Skeletal muscle satellite cell (primary cell): ENCODE measurements at regions not wholly inside any gene's neighbourhood (a gene's known extent, or its start where the extent isn't known, plus 50 kb on each side); places are given as distances from the start of the nearest gene placed in this dataset. TPM values are rescaled to one million over a fixed set of nuclear protein-coding genes. Genes with fewer than 3 reads are reported as not detected.

Experiments
- H3K27me3 ChIP-seq: 2 replicates; pipeline ENCODE4 v1.7.0; 2013; ENCODE audit warnings: low read length; ENCODE audit not compliant: control insufficient read depth, insufficient read depth
- H3K36me3 ChIP-seq: 2 replicates; pipeline ENCODE4 v1.7.0; 2013; ENCODE audit warnings: mild to moderate bottlenecking, control low read depth, low read length; ENCODE audit not compliant: insufficient read depth
- H3K4me1 ChIP-seq: 2 replicates; pipeline ENCODE4 v1.7.0; 2013; ENCODE audit warnings: low read length; ENCODE audit not compliant: control insufficient read depth, insufficient read depth
- H3K4me2 ChIP-seq: 2 replicates; pipeline ENCODE4 v1.7.0; 2013; ENCODE audit warnings: mild to moderate bottlenecking, low read length
- H3K4me3 ChIP-seq: 2 replicates; pipeline ENCODE4 v1.7.0; 2013; ENCODE audit warnings: low read length
- H3K9ac ChIP-seq: 2 replicates; pipeline ENCODE4 v1.7.0; 2013; ENCODE audit warnings: mild to moderate bottlenecking, low read depth, low read length, moderate library complexity
- H3K9me3 ChIP-seq: replicated peaks from 2 replicates; pipeline ENCODE4 v1.7.0; 2013; ENCODE audit warnings: mild to moderate bottlenecking, control low read depth, low read length
- small RNA-seq: library from RNA; depleted of rRNA; stranded (forward); fragments of <200 nt; gene quantifications from one replicate; pipeline ENCODE3, GENCODE V24; 2012

DNA sequence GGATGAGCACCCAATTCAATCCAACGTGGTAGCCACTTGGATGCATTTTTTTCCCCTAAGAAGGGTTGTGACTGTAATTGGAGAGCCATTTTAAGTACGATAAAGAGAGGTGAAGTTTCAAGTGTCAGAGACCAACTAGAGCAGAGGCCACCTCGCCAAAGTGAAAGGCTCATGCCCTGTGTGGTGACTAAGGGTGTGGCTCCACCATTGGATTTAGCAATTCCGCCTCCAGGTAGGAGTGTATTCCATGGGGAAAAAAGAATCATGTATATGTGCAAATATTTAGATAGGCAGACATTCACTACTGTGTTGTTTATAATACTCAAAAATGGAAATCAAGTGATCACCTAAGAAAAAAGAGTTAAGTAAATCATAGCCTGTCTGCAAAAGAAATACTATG is 53.1 kb upstream of the S1PR3 start:
- H3K9me3 ChIP-seq = no peaks in the 10 kb centered on the region
- H3K27me3 ChIP-seq = peaks cover 4% of the 10 kb centered on the region
- no peak overlapping the region for H3K4me3 ChIP-seq
- H3K4me2 ChIP-seq = no peak overlapping the region
- no peaks in the 10 kb centered on the region for H3K36me3 ChIP-seq
- no peaks in the 10 kb centered on the region for H3K4me1 ChIP-seq
- no peak overlapping the region for H3K9ac ChIP-seq

Small RNA genes in the stretch of these regions (small RNA-seq; reads per million reads assigned to genes)
- gene MIR4289 = not detected
